Activated CD4-positive, alpha-beta T cell treated with anti-CD3 and anti-CD28 coated beads, Interleukin-2, Interleukin-4, amounts not matched to agents 100 ng/mL and 50 ng/mL, durations not matched to agents 16 hours and 8 hours (primary cell): ENCODE measurements at regions not wholly inside any gene's neighbourhood (a gene's known extent, or its start where the extent isn't known, plus 50 kb on each side); places are given as distances from the start of the nearest gene placed in this dataset.

ENCODE experiments used
- DNase-seq: peaks from one replicate; pipeline ENCODE4 v3.0.0-alpha.2; 2020; ENCODE audit warnings: low spot score

GRCh38 chr1:36643371-36644270 is 160.9 kb upstream of the CSF3R start:
- DNase-seq, result no peak

- no peak for DNase-seq
These were observed 160.1 kb upstream of the CSF3R start for GRCh38 chr1:36642802-36643201.

DNA sequence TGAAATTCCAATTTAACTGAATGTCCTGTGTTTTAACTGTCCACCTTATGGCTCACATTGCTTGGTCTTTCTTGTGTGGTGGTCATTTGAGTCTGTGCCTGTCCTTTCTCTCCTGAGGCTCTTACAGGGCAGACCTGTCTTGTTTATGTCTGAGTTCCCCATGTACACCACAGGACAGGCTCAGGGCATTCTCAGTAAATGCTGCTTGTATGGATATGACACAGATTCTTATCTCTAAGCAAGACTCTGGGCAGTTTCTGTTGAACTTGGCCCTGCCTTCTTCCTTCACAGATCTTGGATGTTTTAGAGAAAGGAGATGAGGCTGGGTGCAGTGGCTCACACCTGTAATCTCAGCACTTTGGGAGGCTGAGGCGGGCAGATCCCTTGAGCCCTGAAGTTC is 159.1 kb upstream of the CSF3R start:
- no peak for DNase-seq

GRCh38 chr1:36639461-36639860 is 156.7 kb upstream of the CSF3R start:
- no peak for DNase-seq

GRCh38 chr1:36638268-36638667 is 155.6 kb upstream of the CSF3R start:
- no peak for DNase-seq

GRCh38 chr1:36636206-36636605 is 153.5 kb upstream of the CSF3R start:
- no peak for DNase-seq

DNA sequence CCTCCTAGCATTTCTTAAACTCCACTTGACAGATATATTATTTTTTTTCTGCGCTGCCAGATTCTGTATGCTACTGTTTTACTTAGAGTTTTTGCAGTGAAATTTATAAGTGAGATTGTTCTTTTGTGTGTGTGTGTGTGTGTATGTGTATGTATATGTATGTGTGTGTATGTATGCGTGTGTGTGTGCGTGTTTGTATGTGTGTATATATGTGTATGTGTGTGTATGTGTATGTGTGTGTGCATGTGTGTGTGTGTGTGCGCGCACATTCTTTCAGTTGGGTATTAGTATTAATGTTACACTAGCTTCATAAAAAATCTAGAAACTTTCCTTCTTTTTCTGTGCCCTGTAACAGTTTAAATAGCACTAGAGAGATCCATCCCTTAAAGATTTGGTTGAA is 152.6 kb upstream of the CSF3R start:
- DNase-seq, result no peak

DNA sequence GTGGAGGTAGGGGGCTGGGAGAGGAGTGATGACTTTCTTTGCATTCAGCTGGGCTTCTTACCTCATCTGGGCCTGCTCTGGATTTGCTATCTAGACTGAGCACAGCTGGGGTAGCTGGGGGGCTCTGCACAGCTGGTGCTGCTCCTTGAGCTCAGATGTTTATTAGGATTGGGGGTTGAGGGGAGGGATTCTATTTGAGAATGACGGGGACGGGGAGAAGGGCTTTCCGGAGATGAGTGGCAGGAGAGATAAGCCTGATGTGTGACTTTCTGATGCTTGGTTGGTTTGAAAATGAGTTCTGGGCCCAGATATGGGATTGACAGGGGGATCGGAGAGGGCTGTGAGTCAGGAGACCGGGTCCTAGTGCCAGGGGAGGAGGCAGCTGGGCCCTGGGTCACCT is 146.1 kb upstream of the CSF3R start:
- DNase-seq, result no peak

DNA sequence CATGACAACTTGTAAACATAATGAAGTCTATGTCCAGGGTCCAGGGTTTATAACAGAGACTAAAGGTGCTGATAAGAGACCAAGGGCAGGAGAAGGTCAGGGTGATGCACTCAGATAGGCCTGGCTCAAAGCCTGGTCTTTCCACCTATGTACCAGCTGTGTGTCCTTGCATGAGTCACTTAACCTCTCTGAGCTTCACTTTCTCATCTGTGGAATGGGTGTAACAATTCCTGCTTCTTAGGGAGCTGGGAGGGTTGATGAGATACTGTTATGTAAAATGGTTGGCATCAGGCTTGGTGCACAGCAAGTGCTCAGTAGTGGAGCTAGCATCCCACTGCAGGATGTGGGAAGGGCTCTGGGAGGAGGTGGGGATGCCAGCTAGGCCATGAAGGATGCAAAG is 143.7 kb upstream of the CSF3R start:
- DNase-seq, result no peak

GRCh38 chr1:36625935-36626310 is 143.2 kb upstream of the CSF3R start:
- no peak for DNase-seq

DNA sequence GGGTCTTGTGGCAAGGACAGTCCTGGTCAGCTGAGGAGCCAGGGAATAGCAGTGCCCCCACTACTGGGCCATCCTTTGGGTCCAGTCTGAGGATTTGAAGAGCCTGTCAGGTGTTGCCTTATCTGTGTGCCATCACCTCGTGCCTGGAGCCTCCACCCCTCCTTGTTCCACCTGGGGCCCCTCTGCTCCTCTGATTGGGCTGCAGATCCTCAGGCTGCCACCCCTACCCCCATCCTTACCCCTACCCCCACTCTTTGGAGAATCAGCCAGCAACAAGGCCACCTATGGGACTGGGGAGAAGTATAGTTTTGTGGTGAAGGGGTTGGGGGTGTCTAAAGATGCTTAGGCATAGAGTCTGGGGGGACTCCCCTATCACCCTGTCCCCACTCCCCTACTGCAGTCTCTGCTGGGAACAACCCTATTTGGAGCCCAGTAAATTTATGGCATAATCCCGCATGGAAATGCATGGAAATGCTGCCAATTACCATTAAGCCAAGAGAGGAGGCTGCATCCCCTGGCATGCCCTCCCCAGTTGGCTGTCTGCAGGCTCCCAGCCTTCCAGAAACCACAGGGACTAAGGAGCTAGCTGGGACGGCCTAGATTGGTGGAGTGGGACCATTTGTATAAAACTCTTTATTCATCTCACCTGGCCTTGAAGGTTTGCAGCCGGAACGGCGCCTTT is 142.7 kb upstream of the CSF3R start:
- DNase-seq, result no peak

GRCh38 chr1:36624466-36624865 is 141.8 kb upstream of the CSF3R start:
- no peak for DNase-seq

DNA sequence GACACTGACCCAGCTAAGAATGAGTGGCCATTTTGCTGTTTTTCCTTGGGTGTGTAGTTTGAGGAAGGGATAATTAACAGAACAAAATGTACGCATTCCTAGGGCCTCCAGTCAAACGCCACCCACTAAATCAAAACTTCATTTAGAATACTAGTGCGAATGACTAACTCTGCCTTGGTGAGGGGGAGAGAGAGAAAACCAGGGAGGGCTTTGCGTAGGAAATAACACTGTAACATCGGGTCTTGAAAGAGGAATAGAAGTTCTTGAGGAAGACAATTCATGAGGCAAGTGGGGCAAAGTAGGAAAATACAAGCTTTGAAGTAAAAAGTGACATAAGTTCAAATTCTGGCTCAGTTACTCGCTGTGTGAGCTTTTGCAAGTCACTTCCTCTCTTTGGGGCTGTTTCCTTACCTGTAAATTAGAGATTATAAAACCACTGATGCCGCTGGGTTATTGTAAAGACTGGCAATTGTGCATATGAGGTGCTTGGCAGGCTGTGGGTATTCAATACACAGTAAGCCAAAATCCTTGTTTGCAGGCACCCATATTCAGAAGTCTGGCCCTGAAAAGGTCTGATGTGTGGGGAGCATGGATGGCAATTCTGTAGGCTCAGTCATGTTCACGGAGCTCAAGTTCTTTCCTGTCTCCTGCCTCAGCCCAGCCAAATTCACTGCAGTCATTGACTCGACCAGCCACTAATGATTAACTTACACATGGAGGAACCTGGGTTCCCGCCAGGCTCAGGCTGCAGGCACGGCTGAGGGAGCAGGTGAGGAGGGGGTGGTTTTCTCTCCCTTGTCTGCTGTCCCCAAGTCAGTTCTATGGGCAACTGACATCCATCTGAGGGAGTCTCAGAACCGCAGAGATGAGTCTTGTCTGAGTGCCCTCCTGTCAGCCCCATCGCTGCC is 140.3 kb upstream of the CSF3R start:
- no peak for DNase-seq

- no peak for DNase-seq
These were observed 138.8 kb upstream of the CSF3R start for GRCh38 chr1:36621531-36621930.

- DNase-seq, result no peak
These were observed 137.4 kb upstream of the CSF3R start for GRCh38 chr1:36620142-36620541.

DNA sequence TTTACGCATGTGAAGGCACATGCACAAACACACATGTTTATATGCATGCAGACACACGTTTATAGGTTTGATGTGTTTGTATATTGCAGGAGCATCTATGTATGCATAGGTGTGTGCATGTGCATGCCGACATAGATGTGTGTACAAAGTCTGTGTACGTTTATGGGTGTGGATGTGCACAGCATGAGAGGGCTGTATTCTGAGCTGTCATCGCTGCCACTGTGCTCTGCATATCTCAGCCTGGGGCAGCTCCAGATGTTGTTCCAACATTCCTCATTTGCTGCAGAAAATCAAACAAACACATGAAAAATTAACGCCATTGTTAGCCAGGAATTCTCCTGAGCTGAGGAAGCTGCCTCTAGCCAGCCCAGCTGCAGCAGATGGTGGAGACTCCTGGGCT is 132.3 kb upstream of the CSF3R start:
- DNase-seq, result no peak

DNA sequence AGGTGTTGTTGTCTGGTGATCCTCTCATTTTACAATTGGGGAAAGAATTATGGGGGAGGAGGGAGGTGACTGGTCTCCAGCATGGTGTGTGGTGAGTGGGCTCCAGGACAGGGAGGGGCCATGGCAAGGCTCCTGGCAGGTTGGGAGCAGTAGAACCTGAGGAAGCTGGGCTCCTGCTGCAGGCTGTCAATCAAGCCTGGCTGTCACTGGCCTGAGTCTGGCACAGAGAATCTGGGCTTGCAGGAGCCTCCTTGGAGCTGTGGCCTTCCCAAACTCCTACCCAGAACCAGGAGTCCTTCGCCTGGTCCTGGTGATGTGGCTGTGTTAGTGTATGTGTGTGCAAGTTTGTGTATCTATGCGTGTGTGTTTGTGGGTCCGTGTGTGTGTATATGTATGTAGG is 131.9 kb upstream of the CSF3R start:
- DNase-seq, result no peak

- no peak for DNase-seq
These were observed 131.0 kb upstream of the CSF3R start for GRCh38 chr1:36613721-36614120.

DNA sequence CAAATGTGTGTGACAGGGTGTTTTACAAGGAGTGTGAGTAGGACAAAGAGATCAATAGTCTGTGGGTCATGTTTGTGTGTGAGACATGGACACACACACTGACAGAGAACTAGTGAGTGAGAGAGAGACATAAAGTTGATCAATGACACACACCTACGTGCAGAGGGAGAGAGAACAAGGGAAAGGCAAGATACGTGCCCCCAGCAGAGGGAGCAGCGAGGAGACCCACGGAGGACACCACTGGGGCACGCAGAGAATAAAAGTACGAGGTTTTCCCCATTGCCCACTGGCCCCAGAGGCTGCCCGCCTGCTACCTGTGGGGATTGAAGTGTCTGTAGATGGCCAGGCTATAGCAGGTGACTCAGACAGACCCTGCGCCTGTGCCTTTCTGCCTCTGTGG is 130.2 kb upstream of the CSF3R start:
- no peak for DNase-seq

GRCh38 chr1:36612121-36612520 is 129.4 kb upstream of the CSF3R start:
- no peak for DNase-seq

- DNase-seq, result peak; percentile 66
These were observed 126.7 kb upstream of the CSF3R start for GRCh38 chr1:36609241-36610027.

- DNase-seq, result no peak
These were observed 125.6 kb upstream of the CSF3R start for GRCh38 chr1:36608272-36608671.
